Neutrophil (primary cell): ENCODE measurements at regions not wholly inside any gene's neighbourhood (a gene's known extent, or its start where the extent isn't known, plus 50 kb on each side); places are given as distances from the start of the nearest gene placed in this dataset.

ENCODE experiments used
- H3K27ac ChIP-seq: fragments of 200-600 bp; sonication (generic); 2 replicates; pipeline ENCODE4 v1.5.1; 2016; ENCODE audit warnings: mild to moderate bottlenecking, moderate library complexity
- H3K27me3 ChIP-seq: fragments of 200-600 bp; sonication (generic); 2 replicates; pipeline ENCODE4 v1.6.0; 2016; ENCODE audit warnings: mild to moderate bottlenecking
- H3K36me3 ChIP-seq: fragments of 200-600 bp; sonication (generic); 2 replicates; pipeline ENCODE4 v1.5.1; 2017
- H3K4me1 ChIP-seq, 2 experiments: fragments of 200-600 bp in 1 of 2; sonication (generic) in 1 of 2; 1 replicate in 1 of 2; 2 replicates in 1 of 2; pipeline versions ENCODE4 v1.5.1 to v1.6.1; 2013 to 2016; ENCODE audit warnings: low read depth in 1 of 2, low read length in 1 of 2, mild to moderate bottlenecking in 1 of 2, moderate library complexity in 1 of 2; ENCODE audit not compliant: control insufficient read depth in 1 of 2, insufficient read depth in 1 of 2
- H3K4me3 ChIP-seq, 2 experiments: fragments of 200-600 bp in 1 of 2; sonication (generic) in 1 of 2; 1 replicate in 1 of 2; 2 replicates in 1 of 2; pipeline ENCODE4 v1.5.1; 2013 to 2016; ENCODE audit warnings: low read depth in 1 of 2, low read length in 1 of 2, mild to moderate bottlenecking in 1 of 2, moderate library complexity in 1 of 2
- H3K9me3 ChIP-seq: fragments of 200-600 bp; sonication (generic); 2 replicates; pipeline ENCODE4 v1.5.1; 2016
- TF ChIP-seq, protein P1 (sequence below): fragments of 200-600 bp; sonication (generic); IDR thresholded peaks from 2 replicates; pipeline ENCODE4 v1.5.1; 2016; ENCODE audit warnings: antibody characterized with exemption

DNA sequence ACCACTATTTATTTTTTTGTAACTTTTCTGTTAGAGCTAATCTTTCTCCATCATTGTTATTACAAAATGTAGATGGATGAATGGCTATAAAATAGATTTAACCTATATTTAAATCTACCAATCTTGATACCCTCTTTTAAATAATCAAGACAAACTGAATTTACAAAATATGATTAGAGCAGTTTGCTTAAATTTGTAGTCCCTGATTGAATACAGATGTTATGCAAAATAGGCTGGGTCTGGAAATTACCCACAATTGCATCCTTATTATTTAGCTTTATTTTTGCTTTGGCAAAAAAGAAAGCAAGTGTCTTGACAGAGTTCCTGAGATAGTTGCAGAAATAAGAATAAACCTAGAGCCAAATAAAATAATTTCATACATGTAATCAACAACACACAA lies 352.8 kb downstream of the KLF12 start:
- Histone ChIP-seq H3K4me1 (no peaks in the 10 kb centered on the region), H3K4me3 (no peak overlapping the region), H3K27me3 (no peaks in the 10 kb centered on the region), H3K9me3 (no peaks in the 10 kb centered on the region), H3K27ac (no peak overlapping the region), H3K36me3 (no peaks in the 10 kb centered on the region)
- TF ChIP-seq, protein P1, sequence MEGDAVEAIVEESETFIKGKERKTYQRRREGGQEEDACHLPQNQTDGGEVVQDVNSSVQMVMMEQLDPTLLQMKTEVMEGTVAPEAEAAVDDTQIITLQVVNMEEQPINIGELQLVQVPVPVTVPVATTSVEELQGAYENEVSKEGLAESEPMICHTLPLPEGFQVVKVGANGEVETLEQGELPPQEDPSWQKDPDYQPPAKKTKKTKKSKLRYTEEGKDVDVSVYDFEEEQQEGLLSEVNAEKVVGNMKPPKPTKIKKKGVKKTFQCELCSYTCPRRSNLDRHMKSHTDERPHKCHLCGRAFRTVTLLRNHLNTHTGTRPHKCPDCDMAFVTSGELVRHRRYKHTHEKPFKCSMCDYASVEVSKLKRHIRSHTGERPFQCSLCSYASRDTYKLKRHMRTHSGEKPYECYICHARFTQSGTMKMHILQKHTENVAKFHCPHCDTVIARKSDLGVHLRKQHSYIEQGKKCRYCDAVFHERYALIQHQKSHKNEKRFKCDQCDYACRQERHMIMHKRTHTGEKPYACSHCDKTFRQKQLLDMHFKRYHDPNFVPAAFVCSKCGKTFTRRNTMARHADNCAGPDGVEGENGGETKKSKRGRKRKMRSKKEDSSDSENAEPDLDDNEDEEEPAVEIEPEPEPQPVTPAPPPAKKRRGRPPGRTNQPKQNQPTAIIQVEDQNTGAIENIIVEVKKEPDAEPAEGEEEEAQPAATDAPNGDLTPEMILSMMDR: no peak

DNA sequence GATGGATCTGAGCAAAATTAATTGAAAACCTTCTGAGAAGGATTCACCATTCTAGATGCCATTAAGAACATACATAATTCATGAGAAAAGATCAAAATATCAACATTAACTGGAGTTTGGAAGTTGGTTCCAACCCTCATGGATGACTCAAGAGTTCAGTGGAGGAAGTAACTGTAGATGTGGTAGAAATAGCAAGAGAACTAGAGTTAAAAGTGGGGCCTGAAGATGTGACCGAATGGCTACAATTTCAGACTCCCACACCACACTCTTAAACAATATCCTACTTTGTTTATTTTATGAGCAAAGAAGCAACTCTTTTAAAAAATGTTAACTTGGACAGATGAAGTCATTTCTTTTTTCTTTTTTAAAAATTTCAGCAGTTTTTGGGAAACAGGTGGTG lies 354.3 kb downstream of the KLF12 start:
- TF ChIP-seq, protein P1: no peak

DNA sequence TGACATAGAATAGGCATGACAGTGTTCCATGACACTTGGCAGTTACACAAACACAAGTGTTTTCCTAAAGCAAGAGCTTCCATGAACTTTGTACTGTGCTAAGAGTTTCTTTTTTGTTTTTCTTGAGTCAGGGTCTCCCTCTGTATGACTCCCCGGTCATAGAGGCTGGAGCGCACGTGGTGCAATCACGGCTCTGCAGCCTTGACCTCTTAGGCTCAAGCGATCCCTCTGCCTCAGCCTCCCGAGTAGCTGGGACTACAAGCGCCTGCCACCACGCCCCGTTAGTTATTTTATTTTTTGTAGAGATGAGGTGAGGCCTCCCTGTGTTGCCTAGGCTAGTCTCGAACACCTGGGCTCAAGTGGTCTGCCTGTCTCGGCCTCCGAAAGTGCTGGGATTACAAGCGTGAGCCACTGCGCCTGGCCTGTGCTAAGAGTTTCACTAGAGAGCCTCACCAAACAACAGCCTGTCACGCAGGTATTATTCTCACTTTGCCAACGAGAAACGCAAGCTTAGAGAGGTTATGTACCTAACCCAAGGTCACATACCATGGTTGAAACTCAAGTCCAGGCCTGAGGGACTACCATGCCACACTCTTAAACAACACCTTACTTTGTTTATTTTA lies 355.9 kb downstream of the KLF12 start:
- no peaks in the 10 kb centered on the region for H3K9me3 ChIP-seq
- TF ChIP-seq, protein P1: no peak
- no peaks in the 10 kb centered on the region for H3K27me3 ChIP-seq
- no peaks in the 10 kb centered on the region for H3K36me3 ChIP-seq
- no peak overlapping the region for H3K27ac ChIP-seq
- no peak overlapping the region for H3K4me3 ChIP-seq
- no peaks in the 10 kb centered on the region for H3K4me1 ChIP-seq

More for the DNA sequence above, 354.3 kb downstream of the KLF12 start:
- Histone ChIP-seq H3K4me1 (no peaks in the 10 kb centered on the region), H3K9me3 (no peaks in the 10 kb centered on the region), H3K27me3 (no peaks in the 10 kb centered on the region), H3K4me3 (no peak overlapping the region), H3K36me3 (no peaks in the 10 kb centered on the region), H3K27ac (no peak overlapping the region)

DNA sequence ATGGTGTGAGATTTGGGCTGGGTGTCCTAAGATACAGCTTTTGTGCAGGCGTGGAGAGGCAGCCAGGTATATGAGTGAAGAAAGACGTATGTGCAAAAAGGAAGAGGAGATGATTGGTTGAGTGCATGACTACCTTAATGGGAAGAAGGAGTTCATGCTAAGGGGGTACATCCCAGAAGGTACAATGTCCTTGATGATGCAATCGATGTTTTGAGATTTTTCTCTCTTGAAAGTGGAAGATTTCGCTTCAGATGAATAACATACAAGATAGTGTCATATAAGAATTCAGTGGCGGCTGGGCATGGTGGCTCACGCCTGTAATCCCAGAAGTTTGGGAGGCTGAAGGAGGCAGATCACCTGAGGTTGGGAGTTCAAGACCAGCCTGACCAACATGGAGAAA lies 357.1 kb downstream of the KLF12 start:
- Histone ChIP-seq H3K27me3 (no peaks in the 10 kb centered on the region), H3K9me3 (no peaks in the 10 kb centered on the region)
- TF ChIP-seq, protein P1: no peak

DNA sequence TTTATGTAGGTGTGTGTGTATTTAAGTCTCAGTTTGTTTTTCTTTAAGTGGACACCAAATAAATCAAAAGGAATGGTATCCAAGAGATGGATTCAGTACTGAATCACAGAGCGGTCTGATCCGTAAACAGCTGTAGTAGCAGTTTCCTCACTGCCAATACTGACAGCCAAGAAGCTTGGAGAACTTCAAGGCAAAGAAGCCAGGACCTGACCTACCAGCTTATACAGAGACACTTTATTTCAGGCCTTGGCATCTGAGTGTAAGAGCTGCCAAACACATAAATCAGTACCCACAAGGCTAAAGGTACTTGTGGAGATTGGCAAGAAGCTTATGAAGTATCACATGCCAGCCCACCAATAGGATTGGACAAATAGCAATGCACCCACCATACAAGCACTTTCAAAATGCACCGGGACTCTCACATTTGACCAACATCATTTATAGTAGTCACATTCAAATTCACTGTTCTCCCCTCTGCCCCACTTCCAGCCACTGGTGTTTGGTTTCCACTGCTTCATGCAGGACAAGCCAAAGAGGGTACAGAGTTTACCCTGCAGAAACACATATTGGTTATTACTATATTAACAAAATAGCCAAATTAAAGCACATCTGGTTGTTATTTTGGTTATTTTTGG lies 357.9 kb downstream of the KLF12 start:
- Histone ChIP-seq H3K4me1 (no peaks in the 10 kb centered on the region), H3K27ac (no peak overlapping the region), H3K9me3 (no peaks in the 10 kb centered on the region), H3K36me3 (no peaks in the 10 kb centered on the region), H3K4me3 (no peak overlapping the region), H3K27me3 (no peaks in the 10 kb centered on the region)
- TF ChIP-seq, protein P1: no peak

More for the DNA sequence above, 357.1 kb downstream of the KLF12 start:
- Histone ChIP-seq H3K27ac (no peak overlapping the region), H3K36me3 (no peaks in the 10 kb centered on the region), H3K4me3 (no peak overlapping the region), H3K4me1 (no peaks in the 10 kb centered on the region)
